PC-9 (cell line): ENCODE measurements at regions not wholly inside any gene's neighbourhood (a gene's known extent, or its start where the extent isn't known, plus 50 kb on each side); places are given as distances from the start of the nearest gene placed in this dataset.

ENCODE experiments used
- EZH2 ChIP-seq: fragments of 200-600 bp; sonication (generic); IDR thresholded peaks from 2 replicates; pipeline ENCODE4 v1.8.0; 2017; ENCODE audit warnings: antibody characterized with exemption, low read depth
- TF ChIP-seq, protein P1 (sequence below): fragments of 200-600 bp; sonication (generic); conservative IDR thresholded peaks from 2 replicates; pipeline ENCODE4 v1.6.1; 2017; ENCODE audit warnings: mixed run types, antibody characterized with exemption, mild to moderate bottlenecking, moderate library complexity

DNA sequence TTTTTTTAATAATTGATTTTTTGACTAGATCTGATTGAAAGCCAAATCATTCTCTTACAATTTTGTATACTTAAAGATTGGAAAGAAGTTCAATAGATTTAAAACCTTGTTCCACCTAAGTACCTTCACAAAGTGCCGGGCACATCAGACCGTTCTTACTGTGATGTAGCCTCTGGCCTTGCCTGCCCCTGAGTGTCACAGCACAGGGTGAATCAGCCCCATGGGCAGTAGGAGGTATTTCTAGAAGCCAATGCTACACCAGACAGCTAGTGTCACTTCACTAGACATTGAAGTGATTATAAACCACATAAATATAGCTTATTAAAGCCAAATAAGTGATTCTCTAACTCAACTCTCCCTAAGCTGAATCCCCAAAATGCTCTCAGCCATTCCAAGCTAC lies 131.3 kb downstream of the LACC1 start:
- no peak for TF ChIP-seq EZH2
- TF ChIP-seq, protein P1, sequence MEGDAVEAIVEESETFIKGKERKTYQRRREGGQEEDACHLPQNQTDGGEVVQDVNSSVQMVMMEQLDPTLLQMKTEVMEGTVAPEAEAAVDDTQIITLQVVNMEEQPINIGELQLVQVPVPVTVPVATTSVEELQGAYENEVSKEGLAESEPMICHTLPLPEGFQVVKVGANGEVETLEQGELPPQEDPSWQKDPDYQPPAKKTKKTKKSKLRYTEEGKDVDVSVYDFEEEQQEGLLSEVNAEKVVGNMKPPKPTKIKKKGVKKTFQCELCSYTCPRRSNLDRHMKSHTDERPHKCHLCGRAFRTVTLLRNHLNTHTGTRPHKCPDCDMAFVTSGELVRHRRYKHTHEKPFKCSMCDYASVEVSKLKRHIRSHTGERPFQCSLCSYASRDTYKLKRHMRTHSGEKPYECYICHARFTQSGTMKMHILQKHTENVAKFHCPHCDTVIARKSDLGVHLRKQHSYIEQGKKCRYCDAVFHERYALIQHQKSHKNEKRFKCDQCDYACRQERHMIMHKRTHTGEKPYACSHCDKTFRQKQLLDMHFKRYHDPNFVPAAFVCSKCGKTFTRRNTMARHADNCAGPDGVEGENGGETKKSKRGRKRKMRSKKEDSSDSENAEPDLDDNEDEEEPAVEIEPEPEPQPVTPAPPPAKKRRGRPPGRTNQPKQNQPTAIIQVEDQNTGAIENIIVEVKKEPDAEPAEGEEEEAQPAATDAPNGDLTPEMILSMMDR, result no peak
